Cardiac fibroblast (primary cell): ENCODE measurements at regions not wholly inside any gene's neighbourhood (a gene's known extent, or its start where the extent isn't known, plus 50 kb on each side); places are given as distances from the start of the nearest gene placed in this dataset.
A peak's percentile ranks its signal among the peaks of the same experiment; 100 is the strongest.

Experiments
- DNase-seq, 2 donors: peaks; one replicate each; pipeline versions ENCODE4 v3.0.0 to v3.0.0-alpha.2; 2010; ENCODE audit warnings: low read depth in 2 of 2
- H3K4me3 ChIP-seq, 2 donors: replicated peaks in 1 of 2; 1 replicate in 1 of 2; 2 replicates in 1 of 2; pipeline ENCODE4 v1.5.1; 2011; ENCODE audit warnings: low read depth in 2 of 2, low read length in 2 of 2, mild to moderate bottlenecking in 2 of 2, moderate library complexity in 1 of 2
- CTCF ChIP-seq: IDR thresholded peaks from one replicate; pipeline ENCODE4 v1.5.1; 2011; ENCODE audit warnings: low read depth, mild to moderate bottlenecking, low read length, inconsistent platforms

DNA sequence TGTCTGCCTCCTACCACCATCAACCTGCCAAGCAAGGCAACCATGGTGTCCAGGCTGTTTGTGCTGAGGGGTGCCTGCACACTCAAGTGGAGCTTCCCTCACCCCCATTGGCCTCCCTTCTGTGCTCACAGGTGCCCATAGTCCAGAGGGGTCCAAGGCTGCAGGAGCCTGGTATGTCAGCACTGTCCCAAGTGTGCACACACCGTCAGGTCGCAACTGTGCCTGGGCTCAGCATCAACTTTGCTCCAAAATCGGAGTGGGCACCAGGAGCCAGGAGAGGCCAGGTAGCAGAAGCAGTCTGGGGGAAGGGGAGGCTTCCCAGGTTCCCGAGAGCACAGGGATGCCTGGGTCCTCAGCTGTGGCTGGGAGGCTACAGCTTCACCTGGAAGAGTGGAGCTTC, 1528.2 kb upstream of the SLC39A10 start:
- no peak for DNase-seq
- H3K4me3 ChIP-seq: no peak overlapping the region
- no peak for TF ChIP-seq CTCF

GRCh38 chr2:194126418-194126817, 1530.6 kb upstream of the SLC39A10 start:
- TF ChIP-seq CTCF: no peak
- DNase-seq: no peak
- no peak overlapping the region for H3K4me3 ChIP-seq

DNA sequence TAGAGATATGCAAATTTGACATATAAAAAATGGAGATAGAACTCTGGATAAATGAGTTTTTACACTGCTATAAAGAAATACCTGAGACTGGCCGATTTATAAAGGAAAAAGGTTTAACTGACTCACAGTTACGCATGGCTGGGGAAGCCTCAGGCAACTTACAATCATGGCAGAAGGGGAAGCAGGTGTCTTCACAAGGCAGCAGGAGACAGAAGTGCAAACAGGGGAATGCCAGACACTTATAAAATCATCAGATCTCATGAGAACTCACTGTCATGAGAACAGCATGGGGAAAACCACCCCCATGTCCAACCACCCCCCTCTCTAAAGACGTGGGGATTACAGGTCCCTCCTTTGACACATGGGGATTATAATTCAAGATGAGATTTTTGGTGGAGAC, 1540.2 kb upstream of the SLC39A10 start:
- TF ChIP-seq CTCF: no peak
- no peak for DNase-seq
- no peak overlapping the region for H3K4me3 ChIP-seq

- no peak overlapping the region for H3K4me3 ChIP-seq
These were observed 1551.7 kb upstream of the SLC39A10 start for GRCh38 chr2:194105358-194105757.

GRCh38 chr2:194104687-194105086, 1552.3 kb upstream of the SLC39A10 start:
- DNase-seq: no peak
- no peak for TF ChIP-seq CTCF
- H3K4me3 ChIP-seq: no peak overlapping the region

More at GRCh38 chr2:194105358-194105757, 1551.7 kb upstream of the SLC39A10 start:
- no peak for TF ChIP-seq CTCF
- DNase-seq: no peak

DNA sequence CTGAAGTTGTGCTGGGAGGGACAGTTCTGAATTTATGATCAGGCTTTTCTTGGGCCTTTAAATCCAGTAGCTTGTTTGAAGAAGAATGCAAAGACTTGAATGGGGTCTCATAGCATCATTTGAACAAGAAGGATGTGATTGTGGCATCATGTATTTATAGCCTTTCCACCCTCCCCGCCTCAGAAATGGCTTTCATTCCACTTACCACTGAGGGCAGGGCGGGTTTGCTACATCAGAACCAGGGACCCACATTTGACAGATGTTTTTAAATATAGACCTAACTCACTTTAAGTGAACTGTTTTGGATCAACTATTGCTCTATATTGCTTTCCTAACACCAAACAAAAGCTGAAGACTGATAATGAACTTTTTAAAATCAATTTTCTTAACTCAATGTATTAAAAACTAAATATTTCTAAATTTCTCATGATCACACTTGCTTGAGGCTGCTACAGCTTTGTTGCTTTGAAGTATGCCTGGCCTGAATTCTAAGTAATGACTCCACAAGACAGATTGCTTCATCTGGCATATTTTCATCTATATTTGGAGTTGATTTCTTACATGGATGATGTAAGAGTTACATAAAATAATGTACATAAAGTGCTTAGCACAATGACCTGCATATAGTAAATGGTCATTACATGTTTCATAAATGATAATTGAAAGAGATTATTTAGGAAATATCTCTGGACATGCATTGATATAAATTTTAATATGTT, 1552.9 kb upstream of the SLC39A10 start:
- TF ChIP-seq CTCF: no peak
- no peak overlapping the region for H3K4me3 ChIP-seq
- peak; percentile 16 to 64 for DNase-seq

- TF ChIP-seq CTCF: no peak
- DNase-seq: no peak
These were observed 1554.5 kb upstream of the SLC39A10 start for GRCh38 chr2:194102546-194102945.

More at GRCh38 chr2:194102546-194102945, 1554.5 kb upstream of the SLC39A10 start:
- H3K4me3 ChIP-seq: no peak overlapping the region
